DND-41 (cell line): ENCODE measurements at regions not wholly inside any gene's neighbourhood (a gene's known extent, or its start where the extent isn't known, plus 50 kb on each side); places are given as distances from the start of the nearest gene placed in this dataset.

ENCODE experiments used
- ATAC-seq: fragments of 200-7000 bp; cut with Tn5 transposase; 3 replicates; pipeline ENCODE4 v1.9.1; 2021; ENCODE audit warnings: low read depth; ENCODE audit not compliant: insufficient read depth
- DNase-seq: peaks from one replicate; pipeline ENCODE4 v3.0.0-alpha.2; 2020
- H2AFZ ChIP-seq: 2 replicates; pipeline ENCODE4 v1.6.0; 2012; ENCODE audit warnings: low read depth, low read length
- H3K27ac ChIP-seq: 2 replicates; pipeline ENCODE4 v1.5.1; 2012; ENCODE audit warnings: low read length, inconsistent platforms
- H3K27me3 ChIP-seq: fragments of 200-600 bp; sonication (generic); 2 replicates; pipeline ENCODE4 v1.6.0; 2012; ENCODE audit warnings: low read length, mild to moderate bottlenecking, inconsistent platforms; ENCODE audit not compliant: insufficient read depth, poor library complexity
- H3K36me3 ChIP-seq: 2 replicates; pipeline ENCODE4 v1.5.1; 2012; ENCODE audit warnings: low read length, inconsistent platforms; ENCODE audit not compliant: insufficient read depth
- H3K4me1 ChIP-seq: 2 replicates; pipeline ENCODE4 v1.5.1; 2012; ENCODE audit warnings: mild to moderate bottlenecking, low read length; ENCODE audit not compliant: insufficient read depth
- H3K4me2 ChIP-seq: 2 replicates; pipeline ENCODE4 v1.6.0; 2012; ENCODE audit warnings: mild to moderate bottlenecking, moderate library complexity, low read length, inconsistent platforms; ENCODE audit not compliant: insufficient read depth
- H3K4me3 ChIP-seq, 2 experiments: fragments of 200-600 bp in 1 of 2; shearing (Covaris generic) in 1 of 2; 2 replicates each; pipeline ENCODE4 v1.5.1; 2012 to 2016; ENCODE audit warnings: inconsistent platforms in 2 of 2, low read length in 2 of 2, mild to moderate bottlenecking in 2 of 2, low read depth in 1 of 2, moderate library complexity in 1 of 2
- H3K79me2 ChIP-seq: 2 replicates; pipeline ENCODE4 v1.6.0; 2012; ENCODE audit warnings: low read length, inconsistent platforms; ENCODE audit not compliant: insufficient read depth
- H3K9ac ChIP-seq: 2 replicates; pipeline ENCODE4 v1.6.0; 2012; ENCODE audit warnings: low read depth, mild to moderate bottlenecking, inconsistent platforms, low read length, moderate library complexity
- H3K9me3 ChIP-seq: 2 replicates; pipeline ENCODE4 v1.5.1; 2012; ENCODE audit warnings: low read length, moderate library complexity, mild to moderate bottlenecking, inconsistent platforms; ENCODE audit not compliant: insufficient read depth, severe bottlenecking
- H4K20me1 ChIP-seq: 2 replicates; pipeline ENCODE4 v1.6.0; 2012; ENCODE audit warnings: low read length; ENCODE audit not compliant: insufficient read depth
- CTCF ChIP-seq: IDR thresholded peaks from 2 replicates; pipeline ENCODE4 v1.5.1; 2012; ENCODE audit warnings: borderline replicate concordance, low read length, moderate library complexity, mild to moderate bottlenecking; ENCODE audit not compliant: poor library complexity, severe bottlenecking; ENCODE audit errors: extremely low read depth
- EZH2 ChIP-seq: IDR thresholded peaks from 3 replicates; pipeline ENCODE4 v1.6.1; 2012; ENCODE audit warnings: borderline replicate concordance, low read depth, mild to moderate bottlenecking, moderate library complexity, low read length, inconsistent platforms; ENCODE audit not compliant: severe bottlenecking

GRCh38 chr12:97164936-97165335 is 257.9 kb downstream of the NEDD1 start:
- Histone ChIP-seq H2AFZ (no peak overlapping the region), H3K4me2 (no peak overlapping the region), H4K20me1 (no peaks in the 10 kb centered on the region), H3K9me3 (no peaks in the 10 kb centered on the region), H3K4me3 (no peak overlapping the region), H3K4me1 (no peaks in the 10 kb centered on the region), H3K36me3 (no peaks in the 10 kb centered on the region), H3K79me2 (no peaks in the 10 kb centered on the region), H3K27me3 (no peaks in the 10 kb centered on the region), H3K27ac (no peak overlapping the region), H3K9ac (no peak overlapping the region)
- DNase-seq: no peak
- TF ChIP-seq EZH2 (no peak), CTCF (no peak)
- ATAC-seq: no peak

GRCh38 chr12:97167598-97167997 is 260.5 kb downstream of the NEDD1 start:
- Histone ChIP-seq H3K27me3 (no peaks in the 10 kb centered on the region), H3K4me3 (no peak overlapping the region), H3K4me1 (no peaks in the 10 kb centered on the region), H3K9me3 (no peaks in the 10 kb centered on the region), H3K36me3 (no peaks in the 10 kb centered on the region), H4K20me1 (no peaks in the 10 kb centered on the region), H3K9ac (no peak overlapping the region), H2AFZ (no peak overlapping the region), H3K27ac (no peak overlapping the region), H3K79me2 (no peaks in the 10 kb centered on the region), H3K4me2 (no peak overlapping the region)
- DNase-seq: no peak
- no peak for TF ChIP-seq EZH2
- no peak for TF ChIP-seq CTCF
- no peak for ATAC-seq

GRCh38 chr12:97168804-97169203 is 261.7 kb downstream of the NEDD1 start:
- Histone ChIP-seq H3K27ac (no peak overlapping the region), H3K36me3 (no peaks in the 10 kb centered on the region), H3K4me2 (no peak overlapping the region), H3K27me3 (peaks cover 2% of the 10 kb centered on the region), H3K79me2 (no peaks in the 10 kb centered on the region), H3K4me1 (no peaks in the 10 kb centered on the region), H3K9me3 (no peaks in the 10 kb centered on the region), H2AFZ (no peak overlapping the region), H3K9ac (no peak overlapping the region), H3K4me3 (no peak overlapping the region), H4K20me1 (no peaks in the 10 kb centered on the region)
- no peak for DNase-seq
- TF ChIP-seq EZH2 (no peak), CTCF (no peak)
- ATAC-seq: no peak

- Histone ChIP-seq H4K20me1 (no peaks in the 10 kb centered on the region), H3K9ac (no peak overlapping the region), H3K27me3 (peaks cover 2% of the 10 kb centered on the region), H2AFZ (no peak overlapping the region), H3K79me2 (no peaks in the 10 kb centered on the region), H3K4me2 (no peak overlapping the region), H3K27ac (no peak overlapping the region), H3K4me3 (no peak overlapping the region), H3K4me1 (no peaks in the 10 kb centered on the region), H3K9me3 (no peaks in the 10 kb centered on the region), H3K36me3 (no peaks in the 10 kb centered on the region)
- TF ChIP-seq CTCF (no peak), EZH2 (no peak)
- ATAC-seq (no peak), DNase-seq (no peak)
These were observed 263.0 kb downstream of the NEDD1 start for GRCh38 chr12:97169889-97170567.
